ENCODE measurements at regions not wholly inside any gene's neighbourhood (a gene's known extent, or its start where the extent isn't known, plus 50 kb on each side); places are given as distances from the start of the nearest gene placed in this dataset.

- TF ChIP-seq CTCF (IDR thresholded peaks at IDR 0.05) (no peak), POLR2A (IDR thresholded peaks at IDR 0.05) (no peak)
These were observed 152.3 kb downstream of the IPMK start for GRCh38 chr10:58115218-58116050.

Measured in esophagus squamous epithelium (tissue), 4 donors.